Gastrocnemius medialis (tissue), 4 donors: ENCODE measurements at regions not wholly inside any gene's neighbourhood (a gene's known extent, or its start where the extent isn't known, plus 50 kb on each side); places are given as distances from the start of the nearest gene placed in this dataset.

ENCODE experiments used
- ATAC-seq, 2 donors: fragments of 150-250 bp; one replicate each; pipeline ENCODE4 v1.9.1; 2016
- DNase-seq, 2 donors: peaks; one replicate each; pipeline ENCODE4 v3.0.0-alpha.2; 2019
- H3K27ac ChIP-seq, 4 donors: fragments of 200-600 bp; sonication (generic); 1 replicate in 1 of 4; 2 replicates in 3 of 4; pipeline ENCODE4 v1.5.1; 2016 to 2018; ENCODE audit warnings: mild to moderate bottlenecking in 2 of 4, moderate library complexity in 1 of 4
- H3K27me3 ChIP-seq, 3 donors: fragments of 200-600 bp; sonication (generic) in 2 of 3; 1 replicate in 1 of 3; 2 replicates in 2 of 3; pipeline versions ENCODE4 v1.5.1 to v1.6.0; 2016 to 2019; ENCODE audit warnings: mild to moderate bottlenecking in 1 of 3, moderate library complexity in 1 of 3
- H3K36me3 ChIP-seq, 2 donors: fragments of 200-600 bp; sonication (generic) in 1 of 2; one replicate each; pipeline ENCODE4 v1.5.1; 2017 to 2018
- H3K4me1 ChIP-seq, 2 donors: fragments of 200-600 bp; sonication (generic) in 1 of 2; one replicate each; pipeline ENCODE4 v1.5.1; 2016 to 2017; ENCODE audit warnings: mild to moderate bottlenecking in 2 of 2
- H3K4me3 ChIP-seq, 4 donors: fragments of 200-600 bp; sonication (generic) in 3 of 4; 1 replicate in 1 of 4; 2 replicates in 3 of 4; pipeline ENCODE4 v1.5.1; 2016 to 2019; ENCODE audit warnings: mild to moderate bottlenecking in 2 of 4
- H3K9me3 ChIP-seq, 3 donors: fragments of 200-600 bp; sonication (generic) in 2 of 3; 1 replicate in 1 of 3; 2 replicates in 2 of 3; pipeline ENCODE4 v1.5.1; 2016 to 2019
- CTCF ChIP-seq, 5 experiments: fragments of 450-650 bp in 3 of 5; fragments of 200-600 bp in 2 of 5; sonication (generic) in 2 of 5; IDR thresholded peaks in 4 of 5; conservative IDR thresholded peaks in 1 of 5; 1 replicate in 4 of 5; 2 replicates in 1 of 5; pipeline ENCODE4 v1.5.1; 2016 to 2019; ENCODE audit warnings: antibody characterized with exemption in 5 of 5, mild to moderate bottlenecking in 3 of 5, moderate library complexity in 3 of 5
- POLR2A ChIP-seq, 2 donors: fragments of 450-650 bp; IDR thresholded peaks; one replicate each; pipeline ENCODE4 v1.6.1; 2017; ENCODE audit warnings: antibody characterized with exemption in 2 of 2, mild to moderate bottlenecking in 2 of 2, moderate library complexity in 2 of 2
- in situ Hi-C, 4 donors: fragments of 200-750 bp; cut with MboI; loops; one replicate each; pipeline versions ENCODE4 v1.15.0 to v1.8.0; 2017; ENCODE audit warnings: low sequenced_read_pairs in 4 of 4
- intact Hi-C: fragments of 100-400 bp; cut with DNase I; formaldehyde crosslinking; loops from one replicate; pipeline ENCODE4 v1.15.1; 2023; ENCODE audit warnings: low total_unique reads

- ATAC-seq (no peak), DNase-seq (no peak)
- H3K4me3 ChIP-seq, result no peak overlapping the region
- H3K27me3 ChIP-seq, result no peaks in the 10 kb centered on the region
- intact Hi-C loops, result no loop called here
- no peaks in the 10 kb centered on the region for H3K9me3 ChIP-seq
- TF ChIP-seq CTCF (IDR thresholded peaks at IDR 0.05 in 4 of 5, conservative IDR thresholded peaks at IDR 0.05 in 1 of 5) (no peak), POLR2A (IDR thresholded peaks at IDR 0.05) (no peak)
- no peaks in the 10 kb centered on the region for H3K4me1 ChIP-seq
- no peaks in the 10 kb centered on the region for H3K36me3 ChIP-seq
- no peak overlapping the region for H3K27ac ChIP-seq
- in situ Hi-C loops, result no loop called here
Observed at GRCh38 chr16:51569203-51569931, 418.3 kb upstream of the SALL1 start.

GRCh38 chr16:51567911-51568310 lies 416.8 kb upstream of the SALL1 start:
- intact Hi-C loops, result no loop called here
- H3K4me1 ChIP-seq, result no peaks in the 10 kb centered on the region
- no peak overlapping the region for H3K4me3 ChIP-seq
- no peaks in the 10 kb centered on the region for H3K9me3 ChIP-seq
- TF ChIP-seq POLR2A (IDR thresholded peaks at IDR 0.05) (no peak), CTCF (IDR thresholded peaks at IDR 0.05 in 4 of 5, conservative IDR thresholded peaks at IDR 0.05 in 1 of 5) (no peak)
- H3K27me3 ChIP-seq, result no peaks in the 10 kb centered on the region
- H3K36me3 ChIP-seq, result no peaks in the 10 kb centered on the region
- in situ Hi-C loops, result no loop called here
- no peak overlapping the region for H3K27ac ChIP-seq
- DNase-seq (no peak), ATAC-seq (no peak)

- Histone ChIP-seq H3K27me3 (no peaks in the 10 kb centered on the region), H3K36me3 (no peaks in the 10 kb centered on the region), H3K4me3 (no peak overlapping the region), H3K4me1 (no peaks in the 10 kb centered on the region), H3K9me3 (no peaks in the 10 kb centered on the region), H3K27ac (no peak overlapping the region)
- in situ Hi-C loops (no loop called here), intact Hi-C loops (no loop called here)
- TF ChIP-seq POLR2A (IDR thresholded peaks at IDR 0.05) (no peak), CTCF (IDR thresholded peaks at IDR 0.05 in 4 of 5, conservative IDR thresholded peaks at IDR 0.05 in 1 of 5) (no peak)
- no peak for DNase-seq
- no peak for ATAC-seq
Observed at GRCh38 chr16:51565184-51565583, 414.1 kb upstream of the SALL1 start.

- intact Hi-C loops, result no loop called here
- Histone ChIP-seq H3K4me3 (no peak overlapping the region), H3K9me3 (no peaks in the 10 kb centered on the region), H3K27ac (no peak overlapping the region), H3K27me3 (no peaks in the 10 kb centered on the region), H3K36me3 (no peaks in the 10 kb centered on the region), H3K4me1 (no peaks in the 10 kb centered on the region)
- ATAC-seq (no peak), DNase-seq (no peak)
- in situ Hi-C loops, result no loop called here
- TF ChIP-seq CTCF (IDR thresholded peaks at IDR 0.05 in 4 of 5, conservative IDR thresholded peaks at IDR 0.05 in 1 of 5) (no peak), POLR2A (IDR thresholded peaks at IDR 0.05) (no peak)
Observed at GRCh38 chr16:51562891-51563290, 411.8 kb upstream of the SALL1 start.

GRCh38 chr16:51559901-51560300 lies 408.8 kb upstream of the SALL1 start:
- intact Hi-C loops (no loop called here), in situ Hi-C loops (no loop called here)
- Histone ChIP-seq H3K9me3 (no peaks in the 10 kb centered on the region), H3K27me3 (no peaks in the 10 kb centered on the region), H3K4me1 (no peaks in the 10 kb centered on the region), H3K36me3 (no peaks in the 10 kb centered on the region), H3K27ac (no peak overlapping the region), H3K4me3 (no peak overlapping the region)
- ATAC-seq (no peak), DNase-seq (no peak)
- TF ChIP-seq POLR2A (IDR thresholded peaks at IDR 0.05) (no peak), CTCF (IDR thresholded peaks at IDR 0.05 in 4 of 5, conservative IDR thresholded peaks at IDR 0.05 in 1 of 5) (no peak)
